IMR-90 (cell line): ENCODE measurements at regions not wholly inside any gene's neighbourhood (a gene's known extent, or its start where the extent isn't known, plus 50 kb on each side); places are given as distances from the start of the nearest gene placed in this dataset.

ENCODE experiments used
- ATAC-seq: fragments of 200-7000 bp; cut with Tn5 transposase; 2 replicates; pipeline ENCODE4 v1.9.1; 2020; ENCODE audit warnings: low read depth, mild to moderate bottlenecking, moderate library complexity
- BruUV-seq: library from RNA; stranded (reverse); fragments of 400-500 nt; replicated peaks from 2 replicates; lab custom pipeline; 2021; lab: Mats Ljungman, UMichigan
- CTCF ChIA-PET: fragments of 300-600 bp; formaldehyde crosslinking; extraction: SDS; loops from one replicate; lab custom pipeline; 2021; ENCODE audit warnings: antibody characterized with exemption; lab: Yijun Ruan, JAX
- POLR2A ChIA-PET: fragments of 300-600 bp; sonication (Branson Sonifier 250); formaldehyde crosslinking; loops from one replicate; lab custom pipeline; 2022; ENCODE audit warnings: antibody characterized with exemption; ENCODE audit not compliant: unreplicated experiment; lab: Charles Lee
- DNase-seq: peaks from one replicate; pipeline ENCODE4 v3.0.0; 2013
- H2AFZ ChIP-seq: replicated peaks from 2 replicates; pipeline ENCODE3; 2013; ENCODE audit warnings: low read length, mild to moderate bottlenecking; ENCODE audit not compliant: poor library complexity
- H2AK5ac ChIP-seq: 2 replicates; pipeline ENCODE4 v1.6.1; 2013; ENCODE audit warnings: low read depth, low read length, inconsistent platforms
- H2AK9ac ChIP-seq: replicated peaks from 2 replicates; pipeline ENCODE3; 2013; ENCODE audit warnings: mild to moderate bottlenecking, low read depth, low read length, moderate library complexity; ENCODE audit not compliant: poor library complexity
- H2BK120ac ChIP-seq: 2 replicates; pipeline ENCODE4 v1.6.1; 2013; ENCODE audit warnings: low read depth, low read length, inconsistent platforms
- H2BK15ac ChIP-seq: 3 replicates; pipeline ENCODE4 v1.6.1; 2013; ENCODE audit warnings: low read depth, low read length, inconsistent platforms
- H2BK20ac ChIP-seq: 2 replicates; pipeline ENCODE4 v1.6.1; 2013; ENCODE audit warnings: low read depth, mild to moderate bottlenecking, inconsistent platforms, low read length, moderate library complexity
- H2BK5ac ChIP-seq: 2 replicates; pipeline ENCODE4 v1.6.1; 2013; ENCODE audit warnings: mild to moderate bottlenecking, low read depth, low read length, inconsistent platforms; ENCODE audit not compliant: poor library complexity, severe bottlenecking
- H3K14ac ChIP-seq: replicated peaks from 2 replicates; pipeline ENCODE4 v1.6.1; 2013; ENCODE audit warnings: low read depth, low read length, inconsistent platforms
- H3K18ac ChIP-seq: 2 replicates; pipeline ENCODE4 v1.6.1; 2013; ENCODE audit warnings: low read depth, low read length, control low read depth
- H3K23ac ChIP-seq: 2 replicates; pipeline ENCODE4 v1.6.1; 2013; ENCODE audit warnings: low read depth, low read length, inconsistent platforms
- H3K27ac ChIP-seq: 2 replicates; pipeline ENCODE4 v1.5.1; 2013; ENCODE audit warnings: mild to moderate bottlenecking, control low read depth, low read length; ENCODE audit not compliant: insufficient read depth
- H3K27me3 ChIP-seq: 2 replicates; pipeline ENCODE4 v1.6.1; 2013; ENCODE audit warnings: low read length; ENCODE audit not compliant: control insufficient read depth, insufficient read depth
- H3K36me3 ChIP-seq: 2 replicates; pipeline ENCODE4 v1.6.1; 2013; ENCODE audit warnings: low read length, mixed read lengths; ENCODE audit not compliant: control insufficient read depth, insufficient read depth
- H3K4ac ChIP-seq: 2 replicates; pipeline ENCODE4 v1.6.1; 2013; ENCODE audit warnings: low read depth, low read length, inconsistent platforms
- H3K4me1 ChIP-seq: 2 replicates; pipeline ENCODE4 v1.6.1; 2013; ENCODE audit warnings: low read length, mixed read lengths; ENCODE audit not compliant: control insufficient read depth, insufficient read depth
- H3K4me2 ChIP-seq: 2 replicates; pipeline ENCODE4 v1.6.1; 2013; ENCODE audit warnings: low read depth, mild to moderate bottlenecking, control low read depth, low read length, moderate library complexity
- H3K4me3 ChIP-seq: 2 replicates; pipeline ENCODE4 v1.5.1; 2013; ENCODE audit warnings: low read depth, mild to moderate bottlenecking, control low read depth, low read length, moderate library complexity; ENCODE audit not compliant: insufficient read depth
- H3K56ac ChIP-seq: 2 replicates; pipeline ENCODE4 v1.6.1; 2013; ENCODE audit warnings: low read length, inconsistent platforms; ENCODE audit not compliant: insufficient read depth; ENCODE audit errors: extremely low read depth
- H3K79me1 ChIP-seq, 2 experiments: 2 replicates each; pipeline ENCODE4 v1.6.1; 2013; ENCODE audit warnings: low read length in 2 of 2, inconsistent platforms in 1 of 2, low read depth in 1 of 2
- H3K9ac ChIP-seq: 2 replicates; pipeline ENCODE4 v1.6.1; 2013; ENCODE audit warnings: low read depth, low read length, control low read depth
- H3K9me1 ChIP-seq: 2 replicates; pipeline ENCODE4 v1.6.1; 2013; ENCODE audit warnings: low read length, inconsistent platforms; ENCODE audit not compliant: insufficient read depth
- H3K9me3 ChIP-seq: 2 replicates; pipeline ENCODE4 v1.6.1; 2013; ENCODE audit warnings: low read length; ENCODE audit not compliant: control insufficient read depth, insufficient read depth
- H4K20me1 ChIP-seq: 2 replicates; pipeline ENCODE4 v1.6.1; 2013; ENCODE audit warnings: low read length, inconsistent platforms; ENCODE audit not compliant: insufficient read depth
- H4K5ac ChIP-seq: 2 replicates; pipeline ENCODE4 v1.6.1; 2013; ENCODE audit warnings: mild to moderate bottlenecking, low read depth, low read length, control low read depth
- H4K8ac ChIP-seq, 2 experiments: 2 replicates each; pipeline ENCODE4 v1.6.1; 2013; ENCODE audit warnings: low read depth in 2 of 2, low read length in 2 of 2, control low read depth in 1 of 2, inconsistent platforms in 1 of 2
- H4K91ac ChIP-seq: 2 replicates; pipeline ENCODE4 v1.6.1; 2013; ENCODE audit warnings: low read depth, low read length, inconsistent platforms; ENCODE audit not compliant: insufficient read depth
- BHLHE40 ChIP-seq: fragments of 150-350 bp; IDR thresholded peaks from 2 replicates; pipeline ENCODE4 v1.6.1; 2016; ENCODE audit warnings: mild to moderate bottlenecking, low read depth, low read length
- CEBPB ChIP-seq: IDR thresholded peaks from 2 replicates; pipeline ENCODE4 v1.6.1; 2012; ENCODE audit warnings: low read depth, low read length, improper control_type of control experiment
- CHD1 ChIP-seq: IDR thresholded peaks from 2 replicates; pipeline ENCODE4 v1.6.1; 2012; ENCODE audit warnings: low read depth, low read length, improper control_type of control experiment
- CTCF ChIP-seq: conservative IDR thresholded peaks from 2 replicates; pipeline ENCODE4 v1.5.1; 2012; ENCODE audit warnings: mild to moderate bottlenecking, low read depth, low read length, improper control_type of control experiment
- ELK1 ChIP-seq: fragments of 150-350 bp; IDR thresholded peaks from 2 replicates; pipeline ENCODE4 v1.6.1; 2016; ENCODE audit warnings: low read depth, mild to moderate bottlenecking, low read length, moderate library complexity, borderline replicate concordance
- FOS ChIP-seq: fragments of 150-350 bp; IDR thresholded peaks from 2 replicates; pipeline ENCODE4 v1.6.1; 2016; ENCODE audit warnings: low read depth, low read length
- MAFK ChIP-seq: IDR thresholded peaks from 2 replicates; pipeline ENCODE4 v1.6.1; 2012; ENCODE audit warnings: low read depth, low read length, improper control_type of control experiment
- MAZ ChIP-seq: IDR thresholded peaks from 2 replicates; pipeline ENCODE4 v1.6.1; 2012; ENCODE audit warnings: low read depth, mild to moderate bottlenecking, low read length, improper control_type of control experiment, moderate library complexity, borderline replicate concordance
- MXI1 ChIP-seq: IDR thresholded peaks from 2 replicates; pipeline ENCODE4 v1.6.1; 2012; ENCODE audit warnings: low read depth, mild to moderate bottlenecking, low read length, moderate library complexity, borderline replicate concordance
- NFE2L2 ChIP-seq: fragments of 150-350 bp; IDR thresholded peaks from 2 replicates; pipeline ENCODE4 v1.6.1; 2016; ENCODE audit warnings: low read depth, mild to moderate bottlenecking, low read length
- POLR2A ChIP-seq: IDR thresholded peaks from 2 replicates; pipeline ENCODE4 v1.6.1; 2012; ENCODE audit warnings: mild to moderate bottlenecking, low read depth, low read length
- RAD21 ChIP-seq: IDR thresholded peaks from 2 replicates; pipeline ENCODE4 v1.6.1; 2012; ENCODE audit warnings: low read length, improper control_type of control experiment
- RCOR1 ChIP-seq: IDR thresholded peaks from 2 replicates; pipeline ENCODE4 v1.6.1; 2012; ENCODE audit warnings: mild to moderate bottlenecking, low read length, improper control_type of control experiment; ENCODE audit not compliant: insufficient replicate concordance
- RFX5 ChIP-seq: IDR thresholded peaks from 2 replicates; pipeline ENCODE4 v1.8.0; 2012; ENCODE audit warnings: low read depth, mild to moderate bottlenecking, low read length, moderate library complexity
- SMC3 ChIP-seq: fragments of 150-350 bp; IDR thresholded peaks from 2 replicates; pipeline ENCODE4 v1.6.1; 2016; ENCODE audit warnings: low read depth, mild to moderate bottlenecking, antibody characterized with exemption, low read length, moderate library complexity
- USF2 ChIP-seq: fragments of 150-350 bp; IDR thresholded peaks from 2 replicates; pipeline ENCODE4 v1.6.1; 2017; ENCODE audit warnings: mild to moderate bottlenecking, antibody characterized with exemption, low read length, low read depth
- WGBS, 2 experiments: methylation state at CpG; one replicate each; pipeline versions ENCODE4 v1.1.5 to v1.1.7; 2013; ENCODE audit warnings: missing lambda C conversion rate in 2 of 2; ENCODE audit not compliant: insufficient read length in 1 of 2; ENCODE audit errors: extremely low coverage in 2 of 2; 5-methylcytosine and 5-hydroxymethylcytosine counted together
- dilution Hi-C: fragments of 300-500 bp; cut with HindIII; formaldehyde crosslinking; loops from one replicate; pipeline ENCODE4 v1.14.3; 2018; ENCODE audit warnings: low sequenced_read_pairs; ENCODE audit not compliant: unreplicated experiment
- in situ Hi-C: fragments of 300-500 bp; cut with MboI; formaldehyde crosslinking; loops from 3 replicates; pipeline ENCODE4 v1.14.3; 2019; ENCODE audit warnings: low sequenced_read_pairs, inconsistent platforms, mixed read lengths
- intact Hi-C: fragments of 100-400 bp; cut with micrococcal nuclease; formaldehyde crosslinking; loops from 2 replicates; pipeline ENCODE4 v1.10.0; 2022

GRCh38 chr1:17999884-18000283 lies 107.7 kb upstream of the IGSF21 start:
- Histone ChIP-seq H3K4me2 (no peak overlapping the region), H3K27me3 (no peaks in the 10 kb centered on the region), H3K79me1 (no peaks in the 10 kb centered on the region), H3K9ac (no peak overlapping the region), H3K4me1 (no peaks in the 10 kb centered on the region), H3K4me3 (no peak overlapping the region), H3K36me3 (no peaks in the 10 kb centered on the region), H2AK9ac (no peak overlapping the region), H2BK5ac (no peak overlapping the region), H3K56ac (no peak overlapping the region), H3K9me1 (no peaks in the 10 kb centered on the region), H4K8ac (no peak overlapping the region), H4K5ac (no peak overlapping the region), H4K20me1 (no peaks in the 10 kb centered on the region), H4K91ac (no peak overlapping the region), H2AK5ac (no peak overlapping the region), H2BK15ac (no peak overlapping the region), H3K9me3 (no peaks in the 10 kb centered on the region), H2BK120ac (no peak overlapping the region), H2AFZ (no peak overlapping the region), H3K18ac (no peak overlapping the region), H3K23ac (no peak overlapping the region), H3K4ac (no peak overlapping the region), H3K14ac (no peak overlapping the region), H3K27ac (no peak overlapping the region), H2BK20ac (no peak overlapping the region)
- in situ Hi-C loops (no loop called here), dilution Hi-C loops (no loop called here), intact Hi-C loops (loop anchor here (2.0 kb wide), 1 partner anchor 151 kb away; no protein-coding TSS in a partner anchor)
- POLR2A ChIA-PET: no interaction called here
- ATAC-seq (no peak), DNase-seq (no peak)
- TF ChIP-seq MAZ (no peak), ELK1 (no peak), MXI1 (no peak), CHD1 (no peak), FOS (no peak), CTCF (no peak), RFX5 (no peak), POLR2A (no peak), MAFK (no peak), RAD21 (no peak), BHLHE40 (no peak), RCOR1 (no peak), SMC3 (no peak), NFE2L2 (no peak), USF2 (no peak), CEBPB (no peak)
- WGBS, 2 experiments: no CpG with 5 or more reads among the region's 3 CpGs
- CTCF ChIA-PET: no interaction called here
- no TSS peak for BruUV-seq
